Mammary epithelial cell (primary cell): ENCODE measurements at regions not wholly inside any gene's neighbourhood (a gene's known extent, or its start where the extent isn't known, plus 50 kb on each side); places are given as distances from the start of the nearest gene placed in this dataset.

ENCODE experiments used
- CTCF ChIP-seq, 2 donors: IDR thresholded peaks in 1 of 2; conservative IDR thresholded peaks in 1 of 2; 2 replicates each; pipeline ENCODE4 v1.5.1; 2011 to 2012; ENCODE audit warnings: inconsistent platforms in 2 of 2, low read length in 2 of 2, mild to moderate bottlenecking in 2 of 2, control low read depth in 1 of 2, low read depth in 1 of 2; ENCODE audit not compliant: insufficient read depth in 1 of 2; ENCODE audit errors: extremely low read depth in 1 of 2
- EZH2 ChIP-seq: IDR thresholded peaks from 2 replicates; pipeline ENCODE4 v1.6.1; 2012; ENCODE audit warnings: low read length, inconsistent platforms, borderline replicate concordance

- no peak for TF ChIP-seq CTCF (conservative IDR thresholded peaks at IDR 0.05 in 1 of 2, IDR thresholded peaks at IDR 0.05 in 1 of 2; ENCODE audit: extremely low read depth in 1 of 2, insufficient read depth in 1 of 2, low read depth in 1 of 2, low read length in 2 of 2)
- no peak for TF ChIP-seq EZH2
Observed at GRCh38 chr5:54388409-54388808, 67.1 kb upstream of the HSPB3 start.
